AG09319 (cell line): ENCODE measurements at regions not wholly inside any gene's neighbourhood (a gene's known extent, or its start where the extent isn't known, plus 50 kb on each side); places are given as distances from the start of the nearest gene placed in this dataset.
"Not testable (repeated sequence)": the region's sequence is repeated elsewhere in the genome, so short reads cannot be mapped to it uniquely, and the experiment has no call there.

Experiments
- DNase-seq: peaks from one replicate; pipeline ENCODE4 v3.0.0-alpha.2; 2010; ENCODE audit warnings: low read depth; ENCODE audit errors: extremely low read depth
- CTCF ChIP-seq: IDR thresholded peaks from 2 replicates; pipeline ENCODE4 v1.5.1; 2011; ENCODE audit warnings: low read depth, mild to moderate bottlenecking, inconsistent platforms, low read length, moderate library complexity

DNA sequence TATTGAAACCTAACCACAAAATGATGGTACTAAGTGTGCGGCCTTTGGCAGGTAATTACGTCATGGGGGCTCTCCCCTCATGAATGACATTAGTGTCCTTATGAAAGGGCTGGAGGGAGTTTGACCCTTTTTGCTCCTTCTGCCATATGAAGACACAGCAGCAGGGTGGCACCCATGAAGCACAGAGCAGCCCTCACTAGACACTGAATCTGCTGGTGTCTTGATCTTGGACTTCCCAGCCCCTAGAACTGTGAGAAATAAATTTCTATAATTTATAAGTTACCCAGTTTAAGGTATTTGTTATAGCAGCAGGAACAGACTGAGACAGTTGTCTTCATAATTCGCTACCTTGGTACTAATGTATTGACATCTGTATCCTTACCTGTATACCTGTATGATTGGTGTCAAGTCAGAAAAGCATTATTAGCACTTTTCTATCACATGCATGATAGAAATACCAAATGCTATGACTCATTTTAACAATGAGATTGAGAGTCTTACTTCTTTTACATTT is 80.4 kb downstream of the GCNT4 start:
- DNase-seq = no peak
- no peak for TF ChIP-seq CTCF

DNA sequence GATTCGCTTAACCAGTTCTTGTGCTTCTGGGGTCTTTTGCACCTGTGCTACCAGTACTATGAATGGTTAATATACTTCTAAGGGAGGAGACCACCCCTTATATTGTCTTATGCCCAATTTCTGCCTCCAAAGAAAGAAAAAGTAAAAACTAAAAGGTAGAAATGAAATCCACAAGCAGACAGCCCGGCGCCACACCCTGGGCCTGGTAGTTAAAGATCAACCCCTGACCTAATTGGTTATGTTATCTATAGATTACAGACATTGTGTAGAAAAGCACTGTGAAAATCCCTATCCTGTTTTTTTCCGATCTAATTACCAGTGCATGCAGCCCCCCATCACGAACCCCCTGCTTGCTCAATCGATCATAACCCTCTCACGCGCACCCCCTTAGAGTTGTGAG is 81.5 kb downstream of the GCNT4 start:
- DNase-seq = not testable (repeated sequence)

- DNase-seq = no peak
- no peak for TF ChIP-seq CTCF
Observed at GRCh38 chr5:74969726-74970125, 82.6 kb downstream of the GCNT4 start.

DNA sequence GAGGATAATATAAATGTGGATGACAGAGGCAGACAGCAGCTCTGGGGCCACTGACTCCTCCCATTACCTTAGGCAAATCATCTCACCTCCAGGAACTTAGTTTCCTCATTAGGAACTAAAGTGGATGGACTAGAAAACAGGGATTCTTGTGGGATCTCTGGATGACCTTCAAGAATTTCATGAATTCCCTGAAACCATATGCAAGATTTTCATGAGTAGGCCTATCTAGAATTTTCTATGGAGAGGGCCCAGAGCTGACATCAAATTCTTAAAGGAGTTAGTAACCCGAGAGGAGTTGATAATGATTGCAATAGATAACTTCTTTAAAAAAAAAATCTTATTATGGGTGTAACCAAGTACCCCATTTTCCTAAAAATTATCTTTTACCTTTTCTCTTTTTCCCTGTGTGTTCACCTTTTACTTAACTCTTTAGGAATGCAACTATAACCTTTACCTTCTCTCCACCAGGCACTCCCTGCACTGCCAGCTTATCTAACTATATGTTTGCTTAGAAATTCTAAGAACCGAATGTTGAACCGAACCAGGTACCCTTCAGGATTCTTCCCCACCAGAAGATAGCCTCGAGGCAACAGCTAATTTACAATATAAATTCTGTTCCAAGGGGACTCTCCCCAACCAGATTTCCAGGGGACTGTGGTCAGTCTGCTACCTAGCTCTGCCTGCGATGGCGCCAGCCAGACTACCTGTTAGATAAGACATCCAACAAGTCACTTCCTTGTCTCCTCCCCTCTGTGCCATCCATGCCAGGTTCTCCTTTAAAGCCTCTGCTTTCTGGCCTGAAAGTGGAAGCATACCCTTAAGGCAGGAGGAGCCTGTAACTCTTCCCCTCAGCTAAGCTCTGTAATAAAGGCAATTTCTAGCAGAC is 86.0 kb downstream of the GCNT4 start:
- no peak for TF ChIP-seq CTCF
- no peak for DNase-seq

DNA sequence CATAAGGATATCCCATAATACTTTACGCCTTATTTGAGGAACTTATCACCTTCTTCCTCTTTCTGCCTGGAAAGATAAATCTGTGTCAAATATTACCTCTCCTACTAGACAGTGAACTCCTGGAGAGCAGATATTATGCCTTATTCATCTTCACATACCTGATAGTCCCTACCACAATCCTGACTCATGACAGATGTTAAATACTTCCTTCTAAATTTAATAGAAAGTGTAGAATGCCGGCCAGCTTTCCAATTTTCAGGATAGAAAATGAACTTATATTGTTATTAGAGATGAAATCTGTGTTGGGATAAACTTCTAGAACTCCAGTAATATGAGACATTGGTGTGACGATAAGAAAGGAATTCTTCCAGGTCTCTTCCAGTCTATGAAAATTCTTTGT is 89.0 kb downstream of the GCNT4 start:
- no peak for TF ChIP-seq CTCF
- no peak for DNase-seq

- no peak for TF ChIP-seq CTCF
- no peak for DNase-seq
Observed at GRCh38 chr5:74957906-74958305, 91.7 kb upstream of the FAM169A start.

DNA sequence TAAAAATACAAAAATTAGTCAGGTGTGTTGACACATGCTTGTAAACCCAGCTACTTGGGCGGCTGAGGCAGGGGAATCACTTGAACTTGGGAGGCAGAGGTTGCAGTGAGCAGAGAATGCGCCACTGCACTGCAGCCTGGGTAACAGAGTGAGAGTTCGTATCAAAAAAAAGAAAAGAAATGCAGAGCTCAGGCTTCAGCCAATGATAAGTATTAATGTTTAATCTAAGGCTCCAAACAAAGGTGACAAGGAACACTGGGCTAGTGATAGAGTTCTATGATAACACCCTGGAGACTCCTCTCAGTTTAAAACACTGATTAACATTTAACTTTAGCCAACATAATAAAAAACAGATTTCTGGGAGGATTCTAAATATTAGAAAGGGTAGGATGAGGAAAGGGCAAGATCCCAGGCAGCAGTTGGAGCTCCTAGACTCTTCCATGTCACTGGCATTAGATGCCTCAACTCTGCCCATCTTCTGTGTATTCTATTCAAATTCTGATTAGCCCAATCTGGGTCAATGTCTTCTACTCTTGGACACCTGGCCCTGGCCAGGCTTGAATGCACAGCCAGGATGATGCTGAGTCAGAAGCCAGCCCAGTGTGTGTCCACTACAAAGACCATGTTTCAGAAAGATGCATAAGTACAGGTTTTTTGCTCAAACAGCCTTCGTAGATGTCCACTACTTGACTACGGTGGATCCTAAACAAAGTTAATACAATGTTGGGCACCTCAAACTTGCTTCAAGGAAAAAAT is 91.0 kb upstream of the FAM169A start:
- no peak for DNase-seq
- TF ChIP-seq CTCF = no peak
